Urothelium cell line (cell line): ENCODE measurements at regions not wholly inside any gene's neighbourhood (a gene's known extent, or its start where the extent isn't known, plus 50 kb on each side); places are given as distances from the start of the nearest gene placed in this dataset.
A peak's percentile ranks its signal among the peaks of the same experiment; 100 is the strongest.
"Not testable (repeated sequence)": the region's sequence is repeated elsewhere in the genome, so short reads cannot be mapped to it uniquely, and the experiment has no call there.

ENCODE experiments used
- DNase-seq: peaks from one replicate; pipeline ENCODE4 v3.0.0; 2011; ENCODE audit warnings: low spot score, mixed read lengths
- FAIRE-seq: peaks from 2 replicates; lab custom pipeline; 2011; peaks lifted over from hg19 to GRCh38; lab: Jason Lieb, UNC

GRCh38 chr2:83234246-83234645 lies 1224.8 kb downstream of the SUCLG1 start:
- no peak for FAIRE-seq

GRCh38 chr2:83233781-83234180 lies 1225.3 kb downstream of the SUCLG1 start:
- DNase-seq (no peak), FAIRE-seq (no peak)

More at GRCh38 chr2:83234246-83234645, 1224.8 kb downstream of the SUCLG1 start:
- no peak for DNase-seq

- FAIRE-seq (no peak), DNase-seq (no peak)
These were observed 1225.8 kb downstream of the SUCLG1 start for GRCh38 chr2:83233326-83233725.

GRCh38 chr2:83229443-83229842 lies 1229.6 kb downstream of the SUCLG1 start:
- FAIRE-seq (no peak), DNase-seq (no peak)

GRCh38 chr2:83224591-83225200 lies 1234.4 kb downstream of the SUCLG1 start:
- no peak for DNase-seq

GRCh38 chr2:83221258-83221657 lies 1237.8 kb downstream of the SUCLG1 start:
- no peak for FAIRE-seq

More at GRCh38 chr2:83224591-83225200, 1234.4 kb downstream of the SUCLG1 start:
- FAIRE-seq, result no peak

GRCh38 chr2:83217854-83218253 lies 1241.2 kb downstream of the SUCLG1 start:
- FAIRE-seq, result no peak
- DNase-seq, result no peak

More at GRCh38 chr2:83221258-83221657, 1237.8 kb downstream of the SUCLG1 start:
- no peak for DNase-seq

GRCh38 chr2:83196225-83196624 lies 1262.9 kb downstream of the SUCLG1 start:
- peak; percentile 3 for DNase-seq
- no peak for FAIRE-seq

GRCh38 chr2:83191316-83191715 lies 1267.8 kb downstream of the SUCLG1 start:
- FAIRE-seq, result no peak
- no peak for DNase-seq

GRCh38 chr2:83186105-83186760 lies 1272.8 kb downstream of the SUCLG1 start:
- DNase-seq, result no peak
- FAIRE-seq, result no peak

GRCh38 chr2:83180862-83181530 lies 1278.1 kb downstream of the SUCLG1 start:
- DNase-seq, FAIRE-seq: not testable (repeated sequence)

- FAIRE-seq (no peak), DNase-seq (no peak)
These were observed 1282.5 kb downstream of the SUCLG1 start for GRCh38 chr2:83176539-83176938.

GRCh38 chr2:83172841-83173240 lies 1286.2 kb downstream of the SUCLG1 start:
- FAIRE-seq, result no peak
- DNase-seq, result no peak

GRCh38 chr2:83168377-83168776 lies 1290.7 kb downstream of the SUCLG1 start:
- DNase-seq (no peak), FAIRE-seq (no peak)

GRCh38 chr2:83162421-83162820 lies 1296.7 kb downstream of the SUCLG1 start:
- no peak for DNase-seq
- no peak for FAIRE-seq

- DNase-seq, result no peak
- FAIRE-seq, result no peak
These were observed 1298.5 kb downstream of the SUCLG1 start for GRCh38 chr2:83160571-83160970.

- no peak for FAIRE-seq
These were observed 1303.3 kb downstream of the SUCLG1 start for GRCh38 chr2:83155826-83156225.

GRCh38 chr2:83143946-83144345 lies 1315.1 kb downstream of the SUCLG1 start:
- FAIRE-seq, result no peak
- DNase-seq, result no peak

More at GRCh38 chr2:83155826-83156225, 1303.3 kb downstream of the SUCLG1 start:
- DNase-seq, result no peak

- FAIRE-seq (no peak), DNase-seq (no peak)
These were observed 1316.1 kb downstream of the SUCLG1 start for GRCh38 chr2:83142934-83143333.

- FAIRE-seq (no peak), DNase-seq (no peak)
These were observed 1343.5 kb downstream of the SUCLG1 start for GRCh38 chr2:83115606-83116005.

- no peak for FAIRE-seq
- no peak for DNase-seq
These were observed 1343.9 kb downstream of the SUCLG1 start for GRCh38 chr2:83115155-83115554.

- FAIRE-seq, result no peak
- DNase-seq, result no peak
These were observed 1345.1 kb downstream of the SUCLG1 start for GRCh38 chr2:83113953-83114352.
